Hematopoietic multipotent progenitor cell treated with erythropoietin and hydrocortisone succinate and interleukin-3 and kit ligand, for 8 days (in vitro differentiated cells): ENCODE measurements at regions not wholly inside any gene's neighbourhood (a gene's known extent, or its start where the extent isn't known, plus 50 kb on each side); places are given as distances from the start of the nearest gene placed in this dataset.
"Not testable (repeated sequence)": the region's sequence is repeated elsewhere in the genome, so short reads cannot be mapped to it uniquely, and the experiment has no call there.

Experiments used
- DNase-seq: peaks from one replicate; pipeline ENCODE4 v3.0.0-alpha.2; 2015

DNA sequence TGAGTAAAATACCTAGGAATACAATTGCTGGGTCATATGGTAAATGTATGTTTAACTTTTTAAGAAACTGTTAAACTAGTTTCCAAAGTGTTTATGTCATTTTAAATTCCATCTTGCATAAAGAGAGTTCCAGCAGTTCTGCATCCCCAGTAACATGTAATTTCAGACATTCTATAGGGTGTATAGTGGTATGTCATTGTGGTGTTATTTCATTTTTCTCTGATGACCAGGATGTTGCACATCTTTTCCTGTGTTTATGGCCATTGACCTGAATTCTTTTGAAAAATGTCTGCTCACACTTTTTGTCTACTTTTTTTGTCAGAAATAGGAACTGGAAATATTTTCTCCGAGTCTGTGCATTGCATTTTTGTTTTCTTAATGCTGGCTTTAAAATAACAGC, 128.9 kb downstream of the TMEM200A start:
- DNase-seq: no peak

DNA sequence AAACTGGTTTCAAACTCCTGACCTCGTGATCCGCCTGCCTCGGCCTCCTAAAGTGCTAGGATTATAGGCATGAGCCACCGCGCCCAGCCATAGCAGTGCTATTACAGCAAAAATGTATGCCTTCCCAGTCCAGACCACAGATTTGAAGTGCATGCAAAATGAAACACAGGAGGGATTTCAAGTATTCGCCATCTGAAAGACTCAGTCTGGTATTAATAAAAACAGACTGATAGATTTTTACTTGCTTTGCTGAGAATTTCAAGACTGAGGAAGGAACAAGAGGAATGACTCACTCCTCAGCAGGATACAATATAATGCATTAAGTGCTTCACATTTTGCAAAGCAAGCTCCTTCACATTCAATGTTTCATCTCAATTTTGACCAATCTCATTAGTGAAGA, 134.9 kb downstream of the TMEM200A start:
- DNase-seq: no peak

DNA sequence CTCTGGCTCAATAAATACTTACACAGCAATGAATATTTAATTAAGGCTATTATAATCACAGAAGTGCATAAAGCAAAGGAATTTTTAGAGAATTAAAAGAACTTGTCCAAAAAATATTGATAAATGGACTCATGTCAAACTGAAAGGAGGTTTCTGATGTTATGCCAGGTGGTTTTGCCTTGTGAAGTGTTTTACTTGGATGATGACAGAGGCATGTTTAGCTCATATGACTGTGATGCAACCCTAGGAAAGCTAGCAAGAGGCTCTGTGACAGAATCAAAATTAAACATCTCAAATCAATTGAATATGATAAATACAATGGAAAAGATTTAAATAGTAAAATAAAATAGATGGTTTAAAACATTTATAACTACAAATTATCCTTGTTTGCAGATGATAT, 137.3 kb downstream of the TMEM200A start:
- DNase-seq: no peak

DNA sequence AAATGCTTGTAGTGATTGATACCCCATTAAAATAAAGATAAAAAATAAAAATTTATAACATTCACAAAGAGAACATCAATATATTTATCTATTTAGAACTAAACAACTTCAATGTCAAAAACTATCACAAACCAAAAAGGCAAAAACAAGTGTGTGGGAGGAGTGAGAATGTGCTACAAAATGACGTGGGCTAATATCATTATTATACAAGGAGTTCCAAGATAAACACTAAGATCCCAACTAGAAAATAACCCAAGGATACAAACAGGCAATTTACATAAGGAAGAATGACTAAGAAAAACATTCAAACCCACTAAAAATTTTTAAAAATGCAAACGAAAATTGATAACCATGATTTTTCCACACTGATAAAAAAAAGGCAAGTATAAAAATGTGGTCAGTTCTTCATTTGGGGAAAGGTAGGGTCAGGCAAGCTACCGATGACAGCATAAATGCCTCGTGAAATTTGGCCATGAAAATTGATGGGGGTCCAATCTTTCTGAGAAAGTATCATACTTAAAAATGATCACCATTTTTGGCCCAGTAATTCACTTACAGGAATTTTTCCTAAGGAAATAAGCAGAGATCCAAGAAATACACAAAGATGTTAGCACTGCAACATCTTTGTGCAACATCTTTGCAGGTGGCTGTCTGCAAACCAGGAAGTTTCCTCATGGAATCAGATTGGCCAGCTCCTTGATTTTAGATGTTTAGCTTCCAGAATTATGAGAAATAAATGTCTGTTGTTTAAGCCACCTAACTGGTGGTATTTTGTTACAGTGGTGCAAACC, 140.2 kb downstream of the TMEM200A start:
- DNase-seq: no peak

DNA sequence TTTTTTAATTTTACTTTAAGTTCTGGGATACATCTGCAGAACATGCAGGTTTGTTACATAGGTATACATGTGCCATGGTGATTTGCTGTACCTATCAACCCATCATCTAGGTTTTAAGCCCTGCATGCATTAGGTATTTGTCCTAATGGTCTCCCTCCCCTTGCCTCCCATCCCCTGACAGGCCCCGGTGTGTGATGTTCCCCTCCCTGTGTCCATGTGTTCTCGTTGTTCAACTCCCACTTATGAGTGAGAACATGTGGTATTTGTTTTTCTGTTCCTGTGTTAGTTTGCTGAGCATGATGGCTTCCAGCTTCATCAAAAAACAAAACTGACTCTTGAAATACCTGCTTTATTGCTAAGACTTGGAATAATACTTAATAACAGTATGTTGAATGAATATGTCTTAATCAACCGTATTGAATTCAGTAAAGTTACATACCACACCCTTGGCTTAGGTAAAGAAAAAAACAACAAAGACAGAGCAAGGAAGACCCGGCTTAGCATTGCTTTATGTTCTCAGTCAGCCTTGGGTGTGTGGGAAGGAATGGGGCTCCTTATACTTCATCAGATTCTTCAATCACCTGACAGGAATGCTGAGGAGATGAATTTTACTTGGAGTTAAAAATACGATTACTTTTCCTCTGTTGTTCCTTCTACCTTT, 141.3 kb downstream of the TMEM200A start:
- not testable (repeated sequence) for DNase-seq

DNA sequence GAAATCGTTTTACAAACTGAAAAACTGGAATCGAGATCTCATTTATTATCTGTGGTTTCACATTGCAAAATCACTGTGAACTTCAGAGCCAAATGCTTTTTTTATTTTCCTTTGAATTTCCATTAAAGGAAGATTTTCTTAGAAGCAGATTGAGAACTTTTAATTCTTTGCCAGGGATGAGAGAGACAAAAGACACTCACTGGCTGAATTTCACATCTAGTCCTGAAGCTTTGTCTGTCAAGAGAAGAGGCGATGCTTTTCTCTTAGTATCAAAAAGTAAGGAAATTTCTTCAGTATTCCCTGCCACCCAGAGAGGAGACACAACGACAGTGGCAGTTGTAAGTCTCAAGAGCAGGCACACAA, 141.8 kb downstream of the TMEM200A start:
- no peak for DNase-seq

DNA sequence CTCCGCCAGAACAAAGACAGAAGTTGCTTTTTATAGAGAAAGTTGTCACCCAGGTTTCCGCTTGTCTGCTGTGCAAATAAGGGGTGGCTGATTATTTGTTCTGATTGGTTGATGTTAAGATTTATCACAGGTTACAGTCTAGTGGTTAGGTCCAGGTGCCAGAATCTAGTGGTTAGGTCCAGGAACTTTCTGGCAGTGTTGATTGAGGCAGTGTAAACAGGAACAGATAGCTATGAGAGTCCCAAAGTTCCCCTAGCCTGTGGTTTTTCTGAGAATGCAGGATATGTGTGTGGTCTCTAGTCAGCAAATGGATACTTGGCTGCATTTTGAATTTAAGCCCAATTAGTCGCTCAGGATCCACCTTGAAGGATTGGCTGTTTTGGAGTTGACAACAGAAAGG, 148.0 kb downstream of the TMEM200A start:
- peak; percentile 82 for DNase-seq

DNA sequence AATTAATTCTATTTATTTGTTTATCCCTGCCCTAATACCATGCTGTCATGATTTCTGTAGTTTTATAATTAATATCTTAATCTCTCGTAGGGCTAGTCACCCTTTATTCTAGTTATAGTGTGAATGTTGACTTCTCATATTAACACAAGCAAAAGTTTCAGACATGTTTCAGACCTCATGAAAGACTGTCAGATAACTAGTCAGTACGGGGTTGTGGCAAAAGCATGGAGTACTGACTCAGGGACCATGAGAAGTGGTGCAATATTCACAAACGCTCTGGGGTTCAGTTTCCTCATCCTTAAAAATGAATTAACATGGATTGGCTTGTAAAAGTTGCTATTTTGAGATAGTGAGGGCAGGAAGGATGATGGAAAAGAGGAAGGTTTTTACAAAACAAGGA, 148.9 kb downstream of the TMEM200A start:
- DNase-seq: no peak

DNA sequence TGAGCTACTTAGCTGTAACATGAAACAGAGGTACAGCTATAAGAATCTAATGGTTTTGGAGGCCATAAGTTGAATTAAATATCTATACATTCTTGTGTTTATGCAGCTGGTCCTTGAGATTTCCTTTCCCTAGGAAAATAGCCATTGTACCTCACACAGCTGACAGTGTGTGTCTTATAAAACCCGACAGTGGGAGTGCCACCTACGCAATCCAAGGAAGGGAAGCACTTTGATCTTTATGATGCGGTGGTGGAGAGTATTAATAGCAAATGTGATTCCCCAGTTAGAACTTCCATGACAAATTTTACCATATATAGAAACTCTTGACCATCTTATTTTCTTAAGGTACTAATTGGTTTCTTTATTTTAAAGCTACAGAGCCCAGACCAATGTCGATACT, 149.5 kb downstream of the TMEM200A start:
- DNase-seq: no peak

DNA sequence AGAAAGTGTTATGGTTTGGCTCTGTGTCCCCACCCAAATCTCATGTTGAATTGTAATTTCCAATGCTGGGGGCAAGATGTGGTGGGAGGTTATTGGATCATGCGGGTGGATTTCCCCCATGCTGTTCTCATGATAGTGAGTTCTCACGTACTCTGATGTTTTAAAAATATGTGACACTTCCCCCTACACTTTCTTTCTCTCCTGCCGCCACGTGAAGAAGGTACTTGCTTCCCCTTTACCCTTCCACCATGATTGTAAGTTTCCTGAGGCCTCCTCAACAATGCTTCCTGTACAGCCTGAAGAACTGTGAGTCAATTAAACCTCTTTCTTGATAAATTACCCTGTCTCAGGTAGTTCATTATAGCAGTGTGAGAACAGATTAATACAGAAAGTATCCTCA, 150.8 kb downstream of the TMEM200A start:
- no peak for DNase-seq

DNA sequence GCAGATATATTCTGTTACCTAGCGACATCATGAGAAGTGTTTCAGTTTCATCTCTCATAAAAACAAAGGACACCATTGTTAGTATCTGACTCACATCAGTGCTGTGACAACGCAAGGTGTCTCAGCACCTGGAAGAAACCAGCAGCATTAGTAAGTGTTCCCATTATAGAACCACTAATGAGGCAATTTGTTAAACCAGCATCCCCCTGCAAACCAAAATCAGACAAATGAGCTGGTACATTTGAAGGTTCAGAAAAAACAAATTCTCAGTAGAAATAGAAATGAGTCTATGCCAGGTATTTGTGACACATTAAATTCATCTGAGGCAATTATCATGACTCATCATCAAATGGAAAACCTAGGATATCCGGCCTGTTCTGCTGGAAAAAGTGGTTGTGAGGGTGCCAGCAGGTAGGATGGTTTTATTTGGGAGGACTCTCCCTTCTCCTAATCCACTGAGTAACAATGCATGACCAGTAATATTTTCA, 151.7 kb downstream of the TMEM200A start:
- DNase-seq: no peak

DNA sequence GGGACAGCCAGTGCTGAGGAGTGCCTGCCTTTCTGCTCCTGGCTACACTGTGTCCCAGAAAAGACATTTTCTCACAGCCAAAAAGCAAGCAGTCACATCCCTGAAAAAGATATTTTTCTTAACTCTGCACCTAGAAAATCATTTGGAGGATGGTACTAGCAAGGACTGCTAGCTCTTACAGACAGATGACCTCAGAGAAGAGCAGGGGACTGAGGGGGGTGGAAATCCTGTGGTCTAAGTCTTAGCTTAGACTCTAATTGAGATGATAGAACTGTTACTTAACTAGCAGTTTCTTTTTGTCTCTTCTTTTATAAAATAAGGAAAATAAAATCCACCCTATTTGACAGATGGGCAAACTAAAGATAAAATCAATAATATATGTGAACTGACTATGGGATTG, 152.8 kb downstream of the TMEM200A start:
- no peak for DNase-seq

DNA sequence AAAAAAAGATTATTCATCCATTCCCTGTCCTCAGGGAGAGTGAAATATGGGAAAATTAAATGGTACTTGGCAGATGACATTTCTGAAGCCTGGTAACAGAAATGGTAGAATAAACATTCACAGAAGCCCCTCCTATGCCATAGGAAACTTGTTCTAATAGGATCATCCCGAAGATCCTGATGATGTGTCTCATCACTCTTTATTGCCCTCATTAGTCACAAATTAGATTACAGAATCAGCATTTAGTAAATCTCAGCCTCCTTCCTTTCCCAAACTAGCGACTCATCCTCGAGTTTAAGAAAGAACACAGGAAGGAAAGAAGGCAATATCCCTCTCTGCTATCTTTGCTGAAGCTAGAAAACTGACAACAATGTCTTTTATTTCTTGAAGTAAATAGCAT, 154.4 kb downstream of the TMEM200A start:
- no peak for DNase-seq

DNA sequence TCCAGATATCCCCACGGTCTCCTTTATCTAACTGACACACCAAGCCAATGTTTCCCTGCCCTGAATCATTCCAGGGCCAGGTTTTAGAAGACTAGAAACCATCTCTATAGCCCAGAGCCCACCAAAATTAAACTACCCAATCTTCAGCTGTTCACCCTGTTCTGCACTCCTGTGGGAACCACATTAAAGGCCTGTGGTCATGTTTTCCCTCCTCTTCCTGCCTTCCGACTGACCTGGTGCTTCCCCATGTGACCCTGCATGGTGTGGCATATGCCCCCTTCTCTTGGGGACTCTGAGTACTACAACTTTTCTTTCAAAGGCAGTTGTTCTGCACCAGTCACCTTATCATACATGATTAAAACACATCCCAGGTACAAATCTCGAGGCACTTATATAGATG, 155.0 kb downstream of the TMEM200A start:
- no peak for DNase-seq

DNA sequence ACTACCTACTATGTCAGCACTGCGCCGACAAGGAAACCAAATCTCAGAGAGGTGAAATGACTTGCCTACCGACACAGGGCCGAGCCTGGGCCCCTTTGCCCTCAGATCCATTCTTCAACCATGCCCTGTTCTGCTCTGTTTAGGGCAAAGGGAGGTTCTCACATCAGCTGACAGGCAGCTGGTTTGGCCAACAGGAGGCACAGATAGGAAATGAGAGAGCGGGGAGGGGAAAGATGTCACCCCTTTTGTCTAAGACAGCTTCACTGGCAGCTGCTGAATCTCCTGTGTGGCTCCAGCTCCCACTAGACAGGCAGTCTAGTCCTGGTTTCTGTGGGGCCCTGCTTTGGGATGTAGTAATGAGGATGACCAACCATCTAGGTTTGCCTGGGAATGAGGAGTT, 158.7 kb downstream of the TMEM200A start:
- no peak for DNase-seq

DNA sequence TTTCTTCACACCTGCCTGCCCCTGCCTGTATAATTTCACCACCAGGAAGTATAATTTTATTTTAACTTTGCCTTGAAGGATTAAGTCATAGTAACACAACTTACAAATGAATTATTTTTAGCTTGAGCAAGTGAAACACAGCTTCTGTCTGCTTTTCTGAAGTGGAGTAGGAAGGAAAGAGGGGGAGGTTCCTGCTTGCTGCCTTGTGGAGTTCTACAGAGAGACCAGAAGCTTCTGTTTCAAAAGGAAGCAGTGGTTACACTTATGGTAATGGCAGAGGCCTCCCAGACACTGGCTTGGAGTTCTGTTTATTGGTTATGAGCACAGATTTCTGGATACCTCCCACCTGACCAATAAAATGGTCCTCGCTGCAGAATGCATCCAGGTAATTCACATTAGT, 159.6 kb downstream of the TMEM200A start:
- DNase-seq: no peak

DNA sequence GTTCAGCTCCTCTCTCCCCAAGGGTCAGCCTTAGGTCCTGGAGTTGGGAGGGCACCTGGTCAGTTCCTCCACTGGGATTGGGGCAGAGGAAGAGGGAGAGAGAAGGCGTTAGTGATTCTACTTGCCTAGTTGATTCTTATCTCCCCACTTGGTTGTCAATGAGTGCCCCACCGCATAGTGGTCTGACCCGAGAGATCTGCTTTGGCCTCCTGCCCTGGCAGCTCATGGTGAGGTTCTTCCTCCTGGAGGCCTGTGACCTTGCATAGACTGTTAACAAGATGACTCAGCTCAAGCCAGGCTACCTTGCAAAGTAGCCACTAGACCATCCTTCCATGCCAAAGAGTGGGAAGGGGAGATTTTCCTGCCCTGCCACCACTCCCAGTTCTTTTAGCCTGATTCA, 160.6 kb downstream of the TMEM200A start:
- no peak for DNase-seq

DNA sequence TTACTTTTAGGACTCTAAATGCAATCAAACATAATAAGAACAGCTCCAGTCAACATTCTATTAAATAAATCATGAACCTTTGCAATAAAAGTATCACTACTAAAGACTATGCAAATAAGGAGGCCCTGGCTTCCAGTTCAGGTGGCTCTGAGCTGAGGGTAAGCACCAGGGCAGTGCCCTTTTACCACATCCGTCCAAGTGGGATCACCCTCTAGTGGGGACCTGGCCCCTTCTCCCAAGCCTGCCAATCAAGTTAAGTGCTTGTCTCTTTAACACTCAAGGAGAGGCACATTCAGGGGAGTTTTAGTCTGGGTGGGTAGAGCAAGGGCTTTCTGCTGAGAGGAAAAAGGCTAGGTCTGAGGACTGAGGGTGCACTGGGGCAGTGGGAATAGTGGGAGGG, 161.4 kb downstream of the TMEM200A start:
- DNase-seq: no peak

DNA sequence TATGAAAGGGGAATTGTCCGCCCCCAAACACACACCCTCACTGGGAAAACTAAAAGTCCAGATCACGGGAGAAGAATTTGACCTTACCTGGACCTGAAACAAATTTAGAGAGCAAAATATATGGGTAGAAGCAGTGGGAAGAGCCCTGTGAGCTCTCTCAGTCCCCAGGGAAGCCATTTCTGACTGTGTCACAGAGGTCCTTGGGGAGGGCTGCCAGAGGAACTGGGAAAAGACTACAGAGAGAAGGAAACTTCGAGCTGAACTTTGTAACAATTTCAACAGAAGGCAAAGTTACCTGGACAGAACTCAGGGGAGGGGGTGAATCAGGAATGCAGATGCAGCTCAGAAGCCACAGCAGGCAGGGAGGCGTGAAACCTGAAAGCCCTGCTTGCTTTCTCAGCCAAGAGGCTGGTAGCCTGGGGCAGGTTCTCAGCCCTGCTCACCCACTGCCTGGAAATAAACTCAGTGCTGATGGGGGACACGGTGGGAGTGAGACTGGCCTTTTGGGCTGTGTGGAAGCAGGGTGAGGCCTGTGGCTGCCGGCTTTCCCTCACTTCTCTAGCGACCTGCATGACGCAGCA, 163.8 kb downstream of the TMEM200A start:
- DNase-seq: no peak

DNA sequence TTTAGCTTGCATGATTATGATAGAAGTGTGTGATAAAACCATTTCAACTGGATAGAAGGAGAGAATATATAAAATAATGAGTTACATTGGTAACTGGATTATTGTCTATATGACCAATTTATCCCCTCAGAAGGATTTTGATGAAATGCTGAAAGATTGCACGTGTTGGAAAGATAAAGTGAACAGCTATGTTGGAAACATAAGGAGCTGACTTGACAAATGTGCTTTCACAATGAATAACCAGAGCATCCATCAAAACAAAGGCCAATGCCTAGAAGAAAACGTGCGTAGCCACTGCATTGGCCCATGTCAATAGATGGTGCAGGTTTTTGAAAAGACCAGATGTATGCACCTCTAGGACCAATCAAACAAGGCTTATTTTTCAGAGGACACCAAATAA, 168.8 kb downstream of the TMEM200A start:
- DNase-seq: no peak

DNA sequence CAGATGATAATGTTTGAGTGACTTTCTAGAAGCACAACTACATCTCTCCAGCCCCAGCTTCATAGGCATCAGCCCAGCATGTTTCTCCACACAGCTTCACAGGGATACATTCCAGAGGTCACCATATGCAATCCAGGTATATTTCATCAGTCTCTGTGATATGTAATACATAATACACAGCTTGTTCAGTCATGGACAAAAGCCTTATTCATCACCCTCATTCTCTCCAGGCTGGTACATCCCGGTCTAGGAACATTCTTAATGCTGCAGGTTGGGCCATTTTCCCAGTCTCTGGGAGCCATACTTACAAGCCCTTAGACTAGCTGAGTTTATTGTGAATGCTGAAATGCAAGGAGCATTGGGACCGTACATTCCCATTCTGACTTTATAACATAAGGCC, 169.4 kb downstream of the TMEM200A start:
- DNase-seq: no peak

DNA sequence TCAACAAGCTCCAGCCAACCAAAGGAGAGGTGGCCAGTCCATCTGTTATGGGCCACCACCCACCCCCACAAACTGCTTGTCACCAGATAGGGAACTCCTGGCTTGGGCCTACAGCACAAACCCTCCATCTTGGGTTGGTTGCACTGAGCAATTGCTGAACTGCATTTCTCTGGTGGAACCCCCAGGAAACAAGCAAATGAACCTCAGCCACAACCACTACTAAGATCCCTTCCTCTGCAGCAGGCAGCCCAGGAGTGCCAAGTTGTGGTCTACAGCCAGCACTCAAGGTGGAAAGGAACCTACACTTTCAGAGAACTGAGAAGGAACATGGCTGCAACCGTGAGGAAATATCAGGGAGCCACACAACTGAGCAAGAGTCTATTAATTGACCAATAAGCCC, 171.6 kb downstream of the TMEM200A start:
- DNase-seq: no peak

DNA sequence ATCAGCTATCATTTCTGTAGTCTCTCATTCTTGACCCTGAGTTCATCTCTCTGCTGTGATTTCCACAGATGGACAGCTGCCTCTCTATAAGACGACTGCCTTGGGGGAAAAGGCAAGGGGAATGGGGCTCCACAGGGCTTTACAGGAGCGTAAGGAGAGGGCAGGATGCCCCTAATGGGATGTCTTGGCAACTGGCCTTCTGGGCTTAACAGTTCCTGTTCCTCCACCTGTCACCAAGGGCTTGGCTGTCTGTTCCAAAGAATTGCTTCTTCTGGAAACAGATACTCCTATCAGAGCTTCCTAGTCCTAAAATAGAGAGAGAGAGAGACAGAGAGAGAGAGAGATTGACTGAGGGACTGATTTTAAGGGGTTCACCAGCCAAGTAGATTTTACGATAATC, 181.9 kb downstream of the TMEM200A start:
- no peak for DNase-seq

DNA sequence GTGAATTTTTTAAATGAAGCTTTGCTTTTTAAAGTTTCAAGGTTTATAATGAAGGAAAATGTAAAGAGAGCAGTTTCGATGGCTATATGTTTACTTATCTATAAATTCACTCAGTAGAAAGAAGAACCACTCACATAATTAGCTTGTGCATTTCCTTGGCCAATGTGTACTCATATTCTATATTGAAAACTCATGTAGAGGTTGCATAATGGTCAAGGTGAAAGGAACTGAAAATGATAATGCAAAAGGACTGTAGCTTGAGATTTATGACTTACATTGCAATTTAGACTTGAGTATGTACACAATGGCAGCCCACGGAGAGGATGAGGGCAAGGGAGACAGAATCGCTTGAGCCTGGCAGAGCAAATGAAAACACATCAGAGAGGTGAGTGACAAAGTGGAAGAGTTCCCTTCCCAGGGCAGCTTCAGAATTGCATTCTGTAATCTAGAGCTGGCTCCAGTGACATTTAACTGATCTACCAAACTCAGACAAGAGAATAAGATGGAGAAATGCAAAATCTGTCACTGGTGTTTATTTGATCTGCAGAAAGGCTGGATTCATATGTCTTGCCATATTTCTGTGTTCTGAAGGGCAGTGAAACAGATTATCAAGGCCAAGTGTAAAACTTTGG, 191.8 kb downstream of the TMEM200A start:
- no peak for DNase-seq
